ENCODE measurements at regions not wholly inside any gene's neighbourhood (a gene's known extent, or its start where the extent isn't known, plus 50 kb on each side); places are given as distances from the start of the nearest gene placed in this dataset.

- DNase-seq (no peak), ATAC-seq (ENCODE audit: poor library complexity) (no peak)
- CTCF ChIA-PET, result no interaction called here
- Histone ChIP-seq H3K9me3 (ENCODE audit: control insufficient read depth in 1 of 2, insufficient read depth in 1 of 2, low read length in 2 of 2) (peaks cover 0 to 7% of the 10 kb centered on the region in 2 experiments), H3K27me3 (ENCODE audit: control insufficient read depth in 1 of 2, insufficient read depth in 2 of 2, low read length in 2 of 2) (peaks cover 10 to 14% of the 10 kb centered on the region in 2 experiments), H3K4me1 (ENCODE audit: insufficient read depth, low read length) (no peaks in the 10 kb centered on the region), H3K27ac (ENCODE audit: low read depth in 1 of 2, low read length in 2 of 2) (no peak overlapping the region), H3K4me3 (ENCODE audit: low read length) (no peak overlapping the region), H3K36me3 (ENCODE audit: insufficient read depth, low read length) (no peaks in the 10 kb centered on the region)
- Mint-ChIP-seq H3K27me3 (peaks cover 39% of the 10 kb centered on the region), H3K4me3 (no peak overlapping the region), H3K36me3 (ENCODE audit: low read depth) (no peaks in the 10 kb centered on the region), H3K4me1 (ENCODE audit: low read depth) (no peaks in the 10 kb centered on the region), H3K27ac (no peak overlapping the region), H3K9me3 (peaks cover 5% of the 10 kb centered on the region)
- POLR2A ChIA-PET, result no interaction called here
- intact Hi-C loops (cut with DNase I, micrococcal nuclease), result loop anchor here in 1 of 2 experiments (10.0 kb wide), 1 partner anchor 63 kb away; no protein-coding TSS in a partner anchor
- TF ChIP-seq CTCF (IDR thresholded peaks at IDR 0.05), result no peak
These were observed 339.0 kb downstream of the SMAD2 start for GRCh38 chr18:47591429-47591828.

- CTCF ChIA-PET, result no interaction called here
- Histone ChIP-seq H3K4me3 (ENCODE audit: low read length) (no peak overlapping the region), H3K36me3 (ENCODE audit: insufficient read depth, low read length) (no peaks in the 10 kb centered on the region), H3K27me3 (ENCODE audit: control insufficient read depth in 1 of 2, insufficient read depth in 2 of 2, low read length in 2 of 2) (no peaks in the 10 kb centered on the region), H3K9me3 (ENCODE audit: control insufficient read depth in 1 of 2, insufficient read depth in 1 of 2, low read length in 2 of 2) (no peaks in the 10 kb centered on the region), H3K4me1 (ENCODE audit: insufficient read depth, low read length) (no peaks in the 10 kb centered on the region), H3K27ac (ENCODE audit: low read depth in 1 of 2, low read length in 2 of 2) (no peak overlapping the region)
- H3K27me3 Mint-ChIP-seq, result peaks cover 10% of the 10 kb centered on the region
- ATAC-seq (ENCODE audit: poor library complexity) (no peak), DNase-seq (no peak)
- intact Hi-C loops (cut with DNase I, micrococcal nuclease), result no loop called here
- POLR2A ChIA-PET, result no interaction called here
- H3K36me3 Mint-ChIP-seq (ENCODE audit: low read depth), result no peaks in the 10 kb centered on the region
- H3K4me3 Mint-ChIP-seq, result no peak overlapping the region
- H3K9me3 Mint-ChIP-seq, result peaks cover 3% of the 10 kb centered on the region
- H3K4me1 Mint-ChIP-seq (ENCODE audit: low read depth), result no peaks in the 10 kb centered on the region
- TF ChIP-seq CTCF (IDR thresholded peaks at IDR 0.05), result no peak
- no peak overlapping the region for H3K27ac Mint-ChIP-seq
These were observed 336.1 kb upstream of the SKOR2 start for GRCh38 chr18:47587587-47587986.

GRCh38 chr18:47586418-47587070 lies 335.1 kb upstream of the SKOR2 start:
- H3K36me3 Mint-ChIP-seq (ENCODE audit: low read depth), result no peaks in the 10 kb centered on the region
- intact Hi-C loops (cut with DNase I, micrococcal nuclease), result no loop called here
- no peaks in the 10 kb centered on the region for H3K4me1 Mint-ChIP-seq (ENCODE audit: low read depth)
- ATAC-seq (ENCODE audit: poor library complexity) (no peak), DNase-seq (no peak)
- Histone ChIP-seq H3K27ac (ENCODE audit: low read depth in 1 of 2, low read length in 2 of 2) (no peak overlapping the region), H3K36me3 (ENCODE audit: insufficient read depth, low read length) (no peaks in the 10 kb centered on the region), H3K4me1 (ENCODE audit: insufficient read depth, low read length) (no peaks in the 10 kb centered on the region), H3K4me3 (ENCODE audit: low read length) (no peak overlapping the region), H3K27me3 (ENCODE audit: control insufficient read depth in 1 of 2, insufficient read depth in 2 of 2, low read length in 2 of 2) (no peaks in the 10 kb centered on the region), H3K9me3 (ENCODE audit: control insufficient read depth in 1 of 2, insufficient read depth in 1 of 2, low read length in 2 of 2) (no peaks in the 10 kb centered on the region)
- peaks cover 3% of the 10 kb centered on the region for H3K9me3 Mint-ChIP-seq
- ChIA-PET POLR2A (no interaction called here), CTCF (no interaction called here)
- H3K27ac Mint-ChIP-seq, result no peak overlapping the region
- no peak overlapping the region for H3K4me3 Mint-ChIP-seq
- TF ChIP-seq CTCF (IDR thresholded peaks at IDR 0.05), result no peak
- H3K27me3 Mint-ChIP-seq, result peaks cover 4% of the 10 kb centered on the region
